ENCODE measurements at regions not wholly inside any gene's neighbourhood (a gene's known extent, or its start where the extent isn't known, plus 50 kb on each side); places are given as distances from the start of the nearest gene placed in this dataset.

GRCh38 chr15:31459400-31459748, 132.7 kb downstream of the KLF13 start:
- Histone ChIP-seq H3K27ac (ENCODE audit: low read length in 2 of 2) (peak overlapping the region; percentile 34 to 47), H3K9ac (ENCODE audit: low read length) (peak overlapping the region; percentile 12), H3K79me2 (ENCODE audit: control insufficient read depth, insufficient read depth, low read length) (no peaks in the 10 kb centered on the region), H3K27me3 (replicated peaks in 1 of 4; ENCODE audit: control extremely low read depth in 1 of 4, control insufficient read depth in 3 of 4, insufficient read depth in 4 of 4, low read length in 3 of 4) (peaks cover 0 to 3% (median 0%) of the 10 kb centered on the region in 4 experiments), H3K4me2 (replicated peaks; ENCODE audit: low read depth, low read length, poor library complexity, severe bottlenecking) (peak overlapping the region; percentile 67), H3K4me1 (ENCODE audit: control insufficient read depth in 2 of 2, insufficient read depth in 2 of 2, low read length in 2 of 2) (peaks cover 45 to 53% of the 10 kb centered on the region in 2 donors), H3K4me3 (ENCODE audit: control extremely low read depth in 1 of 5, extremely low read depth in 1 of 5, insufficient read depth in 1 of 5, low read depth in 2 of 5, low read length in 4 of 5) (peak overlapping the region in 3 of 5 experiments; percentile 12 to 37 (median 34)), H4K20me1 (ENCODE audit: control insufficient read depth, insufficient read depth, low read length, poor library complexity, severe bottlenecking) (no peaks in the 10 kb centered on the region), H3K9me3 (ENCODE audit: control extremely low read depth in 1 of 3, control insufficient read depth in 2 of 3, insufficient read depth in 1 of 3, low read length in 2 of 3) (peaks cover 0 to 7% (median 0%) of the 10 kb centered on the region in 3 donors), H3K36me3 (replicated peaks in 1 of 2; ENCODE audit: control extremely low read depth in 1 of 2, control insufficient read depth in 1 of 2, extremely low read depth in 1 of 2, insufficient read depth in 2 of 2, low read length in 1 of 2) (no peaks in the 10 kb centered on the region), H2AFZ (ENCODE audit: insufficient read depth, low read depth, low read length, poor library complexity, severe bottlenecking) (peak overlapping the region; percentile 26)
- ATAC-seq (ENCODE audit: low read depth) (no peak), DNase-seq (no peak)
- no CpG with 5 or more reads among the region's 1 CpG for WGBS (ENCODE audit: insufficient coverage)
- Mint-ChIP-seq H3K27me3 (peaks cover 4% of the 10 kb centered on the region), H3K27ac (peak overlapping the region; percentile 87), H3K4me3 (peak overlapping the region; percentile 85), H3K9me3 (ENCODE audit: insufficient read depth) (peaks cover 2% of the 10 kb centered on the region), H3K4me1 (peaks cover 49% of the 10 kb centered on the region)
- no peak for TF ChIP-seq CTCF (IDR thresholded peaks at IDR 0.05)
- TF ChIP-seq EZH2 (IDR thresholded peaks at IDR 0.05; ENCODE audit: borderline replicate concordance, insufficient read depth, low read depth, low read length, poor library complexity, severe bottlenecking), result no peak
- ChIA-PET CTCF (interaction anchor here (0.7 to 4.9 kb wide), 12 partner anchors 13 to 244 kb away, joined by 3 to 32 read pairs (median 8); no protein-coding TSS in a partner anchor), POLR2A (interaction anchor here (1.2 to 1.9 kb wide), 4 partner anchors 14 to 25 kb away, joined by 4 to 11 read pairs (median 6); no protein-coding TSS in a partner anchor)
- intact Hi-C loops (cut with micrococcal nuclease), result loop anchor here (1.0 kb wide), 2 partner anchors 14 to 24 kb away; no protein-coding TSS in a partner anchor

DNA sequence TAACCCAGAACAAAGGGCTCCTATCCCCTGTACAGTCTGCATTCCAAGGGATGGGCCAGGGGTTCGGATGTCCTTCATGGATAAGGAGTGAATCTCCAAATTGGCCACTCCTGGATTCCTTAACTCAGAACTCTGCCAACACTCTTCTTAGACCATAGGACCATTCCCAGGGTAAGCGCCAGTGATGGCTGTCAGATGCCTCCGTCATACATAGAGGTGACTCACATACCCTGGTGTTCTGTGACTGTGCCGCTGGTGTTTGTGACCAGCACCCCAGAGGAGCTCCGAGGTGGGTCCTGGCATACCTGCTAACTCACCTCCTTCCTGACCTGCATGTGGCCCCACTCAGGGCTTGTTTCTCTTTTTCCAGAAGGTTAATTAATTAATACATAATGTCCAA, 134.7 kb downstream of the KLF13 start:
- POLR2A ChIA-PET, result interaction anchor here (0.6 to 1.1 kb wide), 2 partner anchors 11 to 13 kb away, joined by 3 to 4 read pairs; no protein-coding TSS in a partner anchor
- CTCF ChIA-PET, result interaction anchor here (0.7 to 4.9 kb wide), 7 partner anchors 11 to 247 kb away, joined by 3 to 31 read pairs (median 9); no protein-coding TSS in a partner anchor
- DNase-seq (no peak), ATAC-seq (ENCODE audit: low read depth) (no peak)
- Histone ChIP-seq H3K4me2 (replicated peaks; ENCODE audit: low read depth, low read length, poor library complexity, severe bottlenecking) (no peak overlapping the region), H4K20me1 (ENCODE audit: control insufficient read depth, insufficient read depth, low read length, poor library complexity, severe bottlenecking) (no peaks in the 10 kb centered on the region), H3K9ac (ENCODE audit: low read length) (no peak overlapping the region), H3K79me2 (ENCODE audit: control insufficient read depth, insufficient read depth, low read length) (no peaks in the 10 kb centered on the region), H3K4me1 (ENCODE audit: control insufficient read depth in 2 of 2, insufficient read depth in 2 of 2, low read length in 2 of 2) (peaks cover 49 to 55% of the 10 kb centered on the region in 2 donors), H3K27me3 (replicated peaks in 1 of 4; ENCODE audit: control extremely low read depth in 1 of 4, control insufficient read depth in 3 of 4, insufficient read depth in 4 of 4, low read length in 3 of 4) (peaks cover 0 to 3% (median 0%) of the 10 kb centered on the region in 4 experiments), H2AFZ (ENCODE audit: insufficient read depth, low read depth, low read length, poor library complexity, severe bottlenecking) (no peak overlapping the region), H3K36me3 (replicated peaks in 1 of 2; ENCODE audit: control extremely low read depth in 1 of 2, control insufficient read depth in 1 of 2, extremely low read depth in 1 of 2, insufficient read depth in 2 of 2, low read length in 1 of 2) (no peaks in the 10 kb centered on the region), H3K4me3 (ENCODE audit: control extremely low read depth in 1 of 5, extremely low read depth in 1 of 5, insufficient read depth in 1 of 5, low read depth in 2 of 5, low read length in 4 of 5) (no peak overlapping the region), H3K27ac (ENCODE audit: low read length in 2 of 2) (no peak overlapping the region), H3K9me3 (ENCODE audit: control extremely low read depth in 1 of 3, control insufficient read depth in 2 of 3, insufficient read depth in 1 of 3, low read length in 2 of 3) (no peaks in the 10 kb centered on the region)
- H3K27me3 Mint-ChIP-seq, result peaks cover 7% of the 10 kb centered on the region
- intact Hi-C loops (cut with micrococcal nuclease), result no loop called here
- peak overlapping the region; percentile 20 for H3K27ac Mint-ChIP-seq
- WGBS (ENCODE audit: insufficient coverage), result 100% methylated on average over 4 of the region's 5 CpGs
- TF ChIP-seq CTCF (IDR thresholded peaks at IDR 0.05), result no peak
- TF ChIP-seq EZH2 (IDR thresholded peaks at IDR 0.05; ENCODE audit: borderline replicate concordance, insufficient read depth, low read depth, low read length, poor library complexity, severe bottlenecking), result no peak
- H3K9me3 Mint-ChIP-seq (ENCODE audit: insufficient read depth), result no peaks in the 10 kb centered on the region
- no peak overlapping the region for H3K4me3 Mint-ChIP-seq
- H3K4me1 Mint-ChIP-seq, result peaks cover 55% of the 10 kb centered on the region

All from B cell (primary cell).